Peyer's patch (tissue), 4 donors: ENCODE measurements at regions not wholly inside any gene's neighbourhood (a gene's known extent, or its start where the extent isn't known, plus 50 kb on each side); places are given as distances from the start of the nearest gene placed in this dataset.
"Not testable (repeated sequence)": the region's sequence is repeated elsewhere in the genome, so short reads cannot be mapped to it uniquely, and the experiment has no call there.

Experiments used
- CTCF ChIP-seq, 6 experiments: fragments of 450-650 bp in 4 of 6; fragments of 200-600 bp in 2 of 6; sonication (generic) in 1 of 6; IDR thresholded peaks; one replicate each; pipeline ENCODE4 v1.5.1; 2017 to 2019; ENCODE audit warnings: antibody characterized with exemption in 6 of 6, mild to moderate bottlenecking in 3 of 6, moderate library complexity in 1 of 6
- POLR2A ChIP-seq, 2 donors: fragments of 450-650 bp; IDR thresholded peaks; one replicate each; pipeline ENCODE4 v1.5.1; 2017; ENCODE audit warnings: antibody characterized with exemption in 2 of 2, mild to moderate bottlenecking in 2 of 2, moderate library complexity in 2 of 2

DNA sequence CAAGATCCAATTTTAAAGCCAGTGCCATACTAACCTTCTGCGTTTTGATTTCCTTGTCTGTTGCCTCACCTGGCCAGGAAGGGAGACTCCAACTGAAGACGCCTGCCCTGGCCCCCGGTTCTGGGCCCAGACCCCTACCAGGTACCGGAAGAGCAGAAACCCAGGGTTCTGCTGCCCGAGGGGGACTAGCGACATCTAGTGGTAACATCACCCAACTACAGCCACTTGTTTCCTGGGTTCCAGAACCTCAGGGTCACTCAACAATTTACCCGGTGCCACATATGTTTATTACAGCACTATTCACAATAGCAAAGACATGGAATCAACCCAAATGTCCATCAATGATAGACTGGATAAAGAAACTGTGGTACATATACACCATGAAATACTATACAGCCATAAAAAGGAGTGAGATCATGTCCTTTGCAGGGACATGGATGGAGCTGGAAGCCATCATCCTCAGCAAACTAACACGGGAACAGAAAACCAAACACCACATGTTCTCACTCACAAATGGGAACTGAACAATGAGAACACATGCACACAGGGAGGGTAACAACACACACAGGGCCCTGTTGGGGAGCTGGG lies 268.7 kb upstream of the IRX4 start:
- not testable (repeated sequence) for TF ChIP-seq POLR2A (IDR thresholded peaks at IDR 0.05)
- peak in 4 of 6 experiments; percentile 33 to 46 (median 37) for TF ChIP-seq CTCF (IDR thresholded peaks at IDR 0.05)
